DOHH2 (cell line): ENCODE measurements at regions not wholly inside any gene's neighbourhood (a gene's known extent, or its start where the extent isn't known, plus 50 kb on each side); places are given as distances from the start of the nearest gene placed in this dataset.

Experiments used
- H3F3A ChIP-seq: fragments of 200-600 bp; sonication (generic), shearing (Covaris generic); 2 replicates; pipeline ENCODE4 v1.6.0; 2016; ENCODE audit warnings: antibody characterized with exemption, mild to moderate bottlenecking; ENCODE audit not compliant: control insufficient read depth, insufficient read depth
- H3K27ac ChIP-seq: fragments of 200-600 bp; sonication (generic); 2 replicates; pipeline ENCODE4 v1.5.1; 2014; ENCODE audit warnings: low read depth, mild to moderate bottlenecking, low read length, moderate library complexity
- H3K27me3 ChIP-seq: fragments of 200-600 bp; sonication (generic); 2 replicates; pipeline ENCODE4 v1.6.1; 2014; ENCODE audit warnings: mild to moderate bottlenecking, low read length, mixed read lengths; ENCODE audit not compliant: control insufficient read depth
- H3K36me3 ChIP-seq: fragments of 200-600 bp; sonication (generic); 2 replicates; pipeline ENCODE4 v1.6.1; 2014; ENCODE audit warnings: mild to moderate bottlenecking, low read length, moderate library complexity, mixed read lengths; ENCODE audit not compliant: control insufficient read depth
- H3K4me1 ChIP-seq: fragments of 200-600 bp; sonication (generic); 2 replicates; pipeline ENCODE4 v1.6.1; 2014; ENCODE audit warnings: mild to moderate bottlenecking, low read length, mixed read lengths; ENCODE audit not compliant: control insufficient read depth
- H3K4me2 ChIP-seq: fragments of 200-600 bp; sonication (generic); 2 replicates; pipeline ENCODE4 v1.6.0; 2014; ENCODE audit warnings: mild to moderate bottlenecking, low read length, moderate library complexity
- H3K4me3 ChIP-seq: fragments of 200-600 bp; sonication (generic); 2 replicates; pipeline ENCODE4 v1.5.1; 2014; ENCODE audit warnings: mild to moderate bottlenecking, low read length, mixed read lengths
- H3K79me2 ChIP-seq: fragments of 200-600 bp; sonication (generic); 2 replicates; pipeline ENCODE4 v1.6.1; 2014; ENCODE audit warnings: mild to moderate bottlenecking, low read length, mixed read lengths; ENCODE audit not compliant: control insufficient read depth
- H3K9me2 ChIP-seq: fragments of 200-600 bp; sonication (generic); replicated peaks from 2 replicates; pipeline ENCODE4 v1.6.1; 2014; ENCODE audit warnings: mild to moderate bottlenecking, low read length, mixed read lengths; ENCODE audit not compliant: control insufficient read depth
- H3K9me3 ChIP-seq: fragments of 200-600 bp; sonication (generic); 2 replicates; pipeline ENCODE4 v1.6.1; 2014; ENCODE audit warnings: antibody characterized with exemption, low read length, mixed read lengths; ENCODE audit not compliant: control insufficient read depth, insufficient read depth
- H4K20me1 ChIP-seq: fragments of 200-600 bp; sonication (generic); 2 replicates; pipeline ENCODE4 v1.6.0; 2014; ENCODE audit warnings: low read depth, mild to moderate bottlenecking, antibody characterized with exemption, low read length, moderate library complexity; ENCODE audit not compliant: control insufficient read depth, insufficient read depth
- EZH2phosphoT487 ChIP-seq: fragments of 200-600 bp; sonication (generic); IDR thresholded peaks from 2 replicates; pipeline ENCODE4 v1.6.1; 2017; ENCODE audit warnings: borderline replicate concordance, mild to moderate bottlenecking, antibody characterized with exemption, low read length, moderate library complexity, mixed read lengths
- TF ChIP-seq, protein P1 (sequence below): fragments of 200-600 bp; sonication (generic); IDR thresholded peaks from one replicate; pipeline ENCODE4 v1.5.1; 2014; ENCODE audit warnings: antibody characterized with exemption, mild to moderate bottlenecking, low read depth, low read length; ENCODE audit not compliant: poor library complexity, severe bottlenecking

DNA sequence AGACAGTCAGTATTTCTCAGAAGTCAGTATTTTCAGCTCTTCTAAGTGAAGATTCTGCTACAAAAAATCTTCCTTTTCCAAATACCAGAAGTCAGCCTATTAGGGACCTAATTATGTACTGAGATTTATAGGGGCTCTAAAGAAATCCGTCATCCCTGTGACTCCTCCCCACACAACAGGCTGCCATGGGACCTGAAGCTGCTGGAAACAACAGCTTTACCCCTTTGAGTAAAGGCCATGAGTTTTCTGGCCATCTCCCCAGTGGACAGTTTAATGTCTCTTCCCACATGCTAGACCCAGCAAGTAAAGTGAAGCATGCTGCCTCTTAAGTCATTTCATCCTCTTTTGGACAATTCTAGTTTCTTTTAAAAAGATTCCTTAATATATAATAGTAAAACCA is 255.7 kb upstream of the ACVR2A start:
- no peaks in the 10 kb centered on the region for H3K27me3 ChIP-seq
- H3K79me2 ChIP-seq: no peaks in the 10 kb centered on the region
- TF ChIP-seq EZH2phosphoT487: no peak
- TF ChIP-seq, protein P1, sequence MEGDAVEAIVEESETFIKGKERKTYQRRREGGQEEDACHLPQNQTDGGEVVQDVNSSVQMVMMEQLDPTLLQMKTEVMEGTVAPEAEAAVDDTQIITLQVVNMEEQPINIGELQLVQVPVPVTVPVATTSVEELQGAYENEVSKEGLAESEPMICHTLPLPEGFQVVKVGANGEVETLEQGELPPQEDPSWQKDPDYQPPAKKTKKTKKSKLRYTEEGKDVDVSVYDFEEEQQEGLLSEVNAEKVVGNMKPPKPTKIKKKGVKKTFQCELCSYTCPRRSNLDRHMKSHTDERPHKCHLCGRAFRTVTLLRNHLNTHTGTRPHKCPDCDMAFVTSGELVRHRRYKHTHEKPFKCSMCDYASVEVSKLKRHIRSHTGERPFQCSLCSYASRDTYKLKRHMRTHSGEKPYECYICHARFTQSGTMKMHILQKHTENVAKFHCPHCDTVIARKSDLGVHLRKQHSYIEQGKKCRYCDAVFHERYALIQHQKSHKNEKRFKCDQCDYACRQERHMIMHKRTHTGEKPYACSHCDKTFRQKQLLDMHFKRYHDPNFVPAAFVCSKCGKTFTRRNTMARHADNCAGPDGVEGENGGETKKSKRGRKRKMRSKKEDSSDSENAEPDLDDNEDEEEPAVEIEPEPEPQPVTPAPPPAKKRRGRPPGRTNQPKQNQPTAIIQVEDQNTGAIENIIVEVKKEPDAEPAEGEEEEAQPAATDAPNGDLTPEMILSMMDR: no peak
- no peaks in the 10 kb centered on the region for H3K9me3 ChIP-seq
- no peaks in the 10 kb centered on the region for H4K20me1 ChIP-seq
- no peaks in the 10 kb centered on the region for H3F3A ChIP-seq
- H3K4me1 ChIP-seq: no peaks in the 10 kb centered on the region
- no peak overlapping the region for H3K4me2 ChIP-seq
- no peak overlapping the region for H3K27ac ChIP-seq
- H3K4me3 ChIP-seq: no peak overlapping the region
- no peaks in the 10 kb centered on the region for H3K9me2 ChIP-seq
- H3K36me3 ChIP-seq: no peaks in the 10 kb centered on the region

DNA sequence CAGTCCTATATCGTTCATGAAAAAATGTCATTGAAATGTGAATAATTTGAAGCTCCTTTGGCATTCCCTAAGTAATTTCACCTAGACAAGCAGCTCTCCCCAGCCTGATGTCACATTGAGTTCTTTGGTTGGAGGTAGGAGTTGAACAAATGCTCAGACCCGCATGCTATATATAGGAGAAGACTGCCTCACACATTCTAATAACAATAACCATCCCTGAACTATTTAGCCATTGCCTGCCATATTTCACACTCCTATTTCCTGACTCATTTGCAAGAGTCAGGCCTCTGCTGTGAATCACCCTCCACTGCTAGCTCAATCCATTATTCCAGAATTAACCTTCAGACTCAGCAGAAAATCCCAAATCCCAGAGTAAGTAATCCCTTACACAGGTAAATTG is 256.6 kb upstream of the ACVR2A start:
- H3K4me1 ChIP-seq: no peaks in the 10 kb centered on the region
- H3F3A ChIP-seq: no peaks in the 10 kb centered on the region
- H3K9me2 ChIP-seq: no peaks in the 10 kb centered on the region
- H3K9me3 ChIP-seq: no peaks in the 10 kb centered on the region
- H3K27me3 ChIP-seq: no peaks in the 10 kb centered on the region
- H4K20me1 ChIP-seq: no peaks in the 10 kb centered on the region
- H3K79me2 ChIP-seq: no peaks in the 10 kb centered on the region
- no peak for TF ChIP-seq EZH2phosphoT487
- TF ChIP-seq, protein P1: no peak
- no peak overlapping the region for H3K27ac ChIP-seq
- no peak overlapping the region for H3K4me2 ChIP-seq
- no peaks in the 10 kb centered on the region for H3K36me3 ChIP-seq
- no peak overlapping the region for H3K4me3 ChIP-seq

GRCh38 chr2:147578529-147578928 is 266.3 kb upstream of the ACVR2A start:
- H3K9me2 ChIP-seq: no peaks in the 10 kb centered on the region
- no peak overlapping the region for H3K27ac ChIP-seq
- H3K4me1 ChIP-seq: no peaks in the 10 kb centered on the region
- H3K27me3 ChIP-seq: no peaks in the 10 kb centered on the region
- H3F3A ChIP-seq: no peaks in the 10 kb centered on the region
- no peaks in the 10 kb centered on the region for H3K36me3 ChIP-seq
- H4K20me1 ChIP-seq: no peaks in the 10 kb centered on the region
- H3K4me2 ChIP-seq: no peak overlapping the region
- TF ChIP-seq, protein P1: no peak
- no peak for TF ChIP-seq EZH2phosphoT487
- no peaks in the 10 kb centered on the region for H3K79me2 ChIP-seq
- no peaks in the 10 kb centered on the region for H3K9me3 ChIP-seq
- no peak overlapping the region for H3K4me3 ChIP-seq

DNA sequence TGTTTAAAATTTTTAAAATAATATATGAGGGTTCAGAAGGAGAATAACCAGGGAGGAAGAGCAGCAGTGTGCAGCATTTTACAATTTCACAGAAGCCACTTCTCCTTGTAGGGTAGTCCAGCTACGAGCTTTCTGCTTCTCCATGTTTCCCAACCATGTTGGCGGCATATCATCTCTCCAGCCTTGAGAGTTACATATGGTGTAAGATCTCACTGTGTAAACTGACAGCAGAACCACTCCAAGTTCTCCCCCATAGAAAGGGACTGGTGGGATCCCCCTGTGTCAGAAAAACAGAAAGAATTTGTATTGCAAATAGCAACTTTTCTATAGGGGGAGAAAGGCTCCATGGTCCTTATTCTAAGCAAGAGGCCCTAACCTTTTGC is 266.8 kb upstream of the ACVR2A start:
- Histone ChIP-seq H3K9me3 (no peaks in the 10 kb centered on the region), H3K9me2 (no peaks in the 10 kb centered on the region), H3K27ac (no peak overlapping the region), H3K36me3 (no peaks in the 10 kb centered on the region), H3K79me2 (no peaks in the 10 kb centered on the region), H3K4me1 (no peaks in the 10 kb centered on the region), H3K4me2 (no peak overlapping the region), H3K4me3 (no peak overlapping the region), H3K27me3 (no peaks in the 10 kb centered on the region), H3F3A (no peaks in the 10 kb centered on the region), H4K20me1 (no peaks in the 10 kb centered on the region)
- no peak for TF ChIP-seq EZH2phosphoT487
- TF ChIP-seq, protein P1: no peak
